ENCODE measurements at regions not wholly inside any gene's neighbourhood (a gene's known extent, or its start where the extent isn't known, plus 50 kb on each side); places are given as distances from the start of the nearest gene placed in this dataset.

GRCh38 chr2:209344349-209344748 is 79.5 kb upstream of the MAP2 start:
- H3K79me2 ChIP-seq (ENCODE audit: insufficient read depth, low read length) = no peaks in the 10 kb centered on the region
- no peak overlapping the region for H3K4me3 ChIP-seq (ENCODE audit: low read depth in 1 of 2, low read length in 2 of 2)
- no peak overlapping the region for H2AFZ ChIP-seq (ENCODE audit: low read depth, low read length)
- no peak overlapping the region for H3K4me2 ChIP-seq (ENCODE audit: insufficient read depth, low read length)
- no peak overlapping the region for H3K27ac ChIP-seq (ENCODE audit: low read length)
- no peaks in the 10 kb centered on the region for H3K27me3 ChIP-seq (ENCODE audit: insufficient read depth, low read length, poor library complexity)
- ATAC-seq (ENCODE audit: insufficient read depth, low read depth) (no peak), DNase-seq (no peak)
- H3K36me3 ChIP-seq (ENCODE audit: insufficient read depth, low read length) = no peaks in the 10 kb centered on the region
- H3K9me3 ChIP-seq (ENCODE audit: insufficient read depth, low read length, severe bottlenecking) = no peaks in the 10 kb centered on the region
- TF ChIP-seq EZH2 (IDR thresholded peaks at IDR 0.05; ENCODE audit: borderline replicate concordance, low read depth, low read length, severe bottlenecking) = no peak
- no peak for TF ChIP-seq CTCF (IDR thresholded peaks at IDR 0.05; ENCODE audit: borderline replicate concordance, extremely low read depth, low read length, poor library complexity, severe bottlenecking)
- no peak overlapping the region for H3K9ac ChIP-seq (ENCODE audit: low read depth, low read length)
- no peaks in the 10 kb centered on the region for H3K4me1 ChIP-seq (ENCODE audit: insufficient read depth, low read length)
- no peaks in the 10 kb centered on the region for H4K20me1 ChIP-seq (ENCODE audit: insufficient read depth, low read length)

DNA sequence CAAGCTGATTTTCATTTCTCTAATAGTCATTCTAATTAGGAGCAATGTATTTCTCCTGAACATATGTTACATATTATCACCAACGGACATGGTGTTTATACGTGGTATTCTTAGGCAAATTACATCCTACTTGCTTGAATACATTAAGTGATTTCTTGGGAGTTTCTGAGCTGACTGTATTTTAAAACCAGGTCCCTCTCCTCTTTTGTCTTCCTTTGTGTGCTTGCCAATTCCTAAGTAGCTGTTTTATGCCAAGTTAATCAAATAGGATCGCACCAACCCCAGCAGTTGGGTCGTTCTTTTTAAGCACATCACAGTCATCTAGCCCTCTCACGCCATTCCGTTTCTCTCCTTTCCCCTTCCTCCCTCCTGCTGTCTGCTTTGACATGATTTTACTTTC is 75.4 kb upstream of the MAP2 start:
- Histone ChIP-seq H2AFZ (ENCODE audit: low read depth, low read length) (no peak overlapping the region), H3K9ac (ENCODE audit: low read depth, low read length) (no peak overlapping the region), H3K4me2 (ENCODE audit: insufficient read depth, low read length) (no peak overlapping the region), H3K4me3 (ENCODE audit: low read depth in 1 of 2, low read length in 2 of 2) (no peak overlapping the region), H3K36me3 (ENCODE audit: insufficient read depth, low read length) (no peaks in the 10 kb centered on the region), H3K27ac (ENCODE audit: low read length) (no peak overlapping the region), H3K27me3 (ENCODE audit: insufficient read depth, low read length, poor library complexity) (no peaks in the 10 kb centered on the region), H3K9me3 (ENCODE audit: insufficient read depth, low read length, severe bottlenecking) (no peaks in the 10 kb centered on the region), H3K79me2 (ENCODE audit: insufficient read depth, low read length) (no peaks in the 10 kb centered on the region), H4K20me1 (ENCODE audit: insufficient read depth, low read length) (no peaks in the 10 kb centered on the region), H3K4me1 (ENCODE audit: insufficient read depth, low read length) (no peaks in the 10 kb centered on the region)
- TF ChIP-seq EZH2 (IDR thresholded peaks at IDR 0.05; ENCODE audit: borderline replicate concordance, low read depth, low read length, severe bottlenecking) = no peak
- TF ChIP-seq CTCF (IDR thresholded peaks at IDR 0.05; ENCODE audit: borderline replicate concordance, extremely low read depth, low read length, poor library complexity, severe bottlenecking) = no peak
- ATAC-seq (ENCODE audit: insufficient read depth, low read depth) (no peak), DNase-seq (no peak)

- DNase-seq (no peak), ATAC-seq (ENCODE audit: insufficient read depth, low read depth) (no peak)
- no peak overlapping the region for H3K27ac ChIP-seq (ENCODE audit: low read length)
- no peaks in the 10 kb centered on the region for H3K9me3 ChIP-seq (ENCODE audit: insufficient read depth, low read length, severe bottlenecking)
- TF ChIP-seq EZH2 (IDR thresholded peaks at IDR 0.05; ENCODE audit: borderline replicate concordance, low read depth, low read length, severe bottlenecking) (no peak), CTCF (IDR thresholded peaks at IDR 0.05; ENCODE audit: borderline replicate concordance, extremely low read depth, low read length, poor library complexity, severe bottlenecking) (no peak)
- no peaks in the 10 kb centered on the region for H3K4me1 ChIP-seq (ENCODE audit: insufficient read depth, low read length)
- H3K4me3 ChIP-seq (ENCODE audit: low read depth in 1 of 2, low read length in 2 of 2) = no peak overlapping the region
- H3K4me2 ChIP-seq (ENCODE audit: insufficient read depth, low read length) = no peak overlapping the region
- no peaks in the 10 kb centered on the region for H3K36me3 ChIP-seq (ENCODE audit: insufficient read depth, low read length)
- no peak overlapping the region for H2AFZ ChIP-seq (ENCODE audit: low read depth, low read length)
- H3K27me3 ChIP-seq (ENCODE audit: insufficient read depth, low read length, poor library complexity) = no peaks in the 10 kb centered on the region
- no peaks in the 10 kb centered on the region for H3K79me2 ChIP-seq (ENCODE audit: insufficient read depth, low read length)
- H3K9ac ChIP-seq (ENCODE audit: low read depth, low read length) = no peak overlapping the region
- H4K20me1 ChIP-seq (ENCODE audit: insufficient read depth, low read length) = no peaks in the 10 kb centered on the region
Measured at GRCh38 chr2:209351636-209352035, 72.2 kb upstream of the MAP2 start.

GRCh38 chr2:209358992-209359391 is 64.9 kb upstream of the MAP2 start:
- H3K27me3 ChIP-seq (ENCODE audit: insufficient read depth, low read length, poor library complexity) = no peaks in the 10 kb centered on the region
- H3K4me2 ChIP-seq (ENCODE audit: insufficient read depth, low read length) = no peak overlapping the region
- H3K9ac ChIP-seq (ENCODE audit: low read depth, low read length) = no peak overlapping the region
- TF ChIP-seq CTCF (IDR thresholded peaks at IDR 0.05; ENCODE audit: borderline replicate concordance, extremely low read depth, low read length, poor library complexity, severe bottlenecking) = no peak
- TF ChIP-seq EZH2 (IDR thresholded peaks at IDR 0.05; ENCODE audit: borderline replicate concordance, low read depth, low read length, severe bottlenecking) = no peak
- H3K4me1 ChIP-seq (ENCODE audit: insufficient read depth, low read length) = no peaks in the 10 kb centered on the region
- H2AFZ ChIP-seq (ENCODE audit: low read depth, low read length) = no peak overlapping the region
- H3K9me3 ChIP-seq (ENCODE audit: insufficient read depth, low read length, severe bottlenecking) = no peaks in the 10 kb centered on the region
- no peak overlapping the region for H3K27ac ChIP-seq (ENCODE audit: low read length)
- H3K4me3 ChIP-seq (ENCODE audit: low read depth in 1 of 2, low read length in 2 of 2) = no peak overlapping the region
- ATAC-seq (ENCODE audit: insufficient read depth, low read depth) (no peak), DNase-seq (no peak)
- no peaks in the 10 kb centered on the region for H4K20me1 ChIP-seq (ENCODE audit: insufficient read depth, low read length)
- H3K36me3 ChIP-seq (ENCODE audit: insufficient read depth, low read length) = no peaks in the 10 kb centered on the region
- H3K79me2 ChIP-seq (ENCODE audit: insufficient read depth, low read length) = no peaks in the 10 kb centered on the region

Measured in DND-41 (cell line).